A549 (cell line): ENCODE measurements at regions not wholly inside any gene's neighbourhood (a gene's known extent, or its start where the extent isn't known, plus 50 kb on each side); places are given as distances from the start of the nearest gene placed in this dataset.

Source experiments
- ATAC-seq, 2 experiments: fragments of 200-7000 bp in 1 of 2; fragments of >200 bp in 1 of 2; cut with Nextera tagmentation in 1 of 2; cut with Tn5 transposase in 1 of 2; 3 replicates each; pipeline versions ENCODE4 v1.8.0 to v1.9.1; 2018 to 2020; ENCODE audit warnings: mild to moderate bottlenecking in 1 of 2, moderate library complexity in 1 of 2
- CTCF ChIA-PET: fragments of 300-600 bp; sonication (Branson Sonifier 250); formaldehyde crosslinking; extraction: SDS; loops from one replicate; lab custom pipeline; 2021; ENCODE audit warnings: antibody characterized with exemption, inconsistent platforms; lab: Yijun Ruan, JAX
- POLR2A ChIA-PET: fragments of 350-600 bp; formaldehyde crosslinking; extraction: SDS; loops from one replicate; lab custom pipeline; 2021; ENCODE audit warnings: antibody characterized with exemption, inconsistent platforms; lab: Yijun Ruan, JAX
- DNase-seq, 2 experiments: peaks; one replicate each; pipeline versions ENCODE4 v3.0.0 to v3.0.0-alpha.2; 2011 to 2016; ENCODE audit warnings: low read depth in 1 of 2, low spot score in 1 of 2
- FAIRE-seq: peaks from 2 replicates; lab custom pipeline; 2011; peaks lifted over from hg19 to GRCh38; lab: Jason Lieb, UNC
- H3K27ac ChIP-seq, 2 experiments: fragments of >200 bp; sonication (Bioruptor Twin); formaldehyde crosslinking; 3 replicates each; pipeline ENCODE4 v1.5.1; 2016 to 2017
- H3K4me1 ChIP-seq: fragments of >200 bp; sonication (Bioruptor Twin); formaldehyde crosslinking; 3 replicates; pipeline ENCODE4 v1.6.1; 2016
- H3K4me2 ChIP-seq: fragments of >200 bp; sonication (Bioruptor Twin); formaldehyde crosslinking; 3 replicates; pipeline ENCODE4 v1.6.1; 2016
- H3K4me3 ChIP-seq: fragments of >200 bp; sonication (Bioruptor Twin); formaldehyde crosslinking; 3 replicates; pipeline ENCODE4 v1.5.1; 2016
- H3K9me3 ChIP-seq: fragments of >200 bp; sonication (Bioruptor Twin); formaldehyde crosslinking; 3 replicates; pipeline ENCODE4 v1.6.1; 2016
- CHD4 ChIP-seq: fragments of 200-600 bp; sonication (generic); IDR thresholded peaks from 2 replicates; pipeline ENCODE4 v1.6.1; 2016; ENCODE audit warnings: antibody characterized with exemption, mild to moderate bottlenecking, borderline replicate concordance
- CTCF ChIP-seq: fragments of >200 bp; sonication (Bioruptor Twin); formaldehyde crosslinking; IDR thresholded peaks from 3 replicates; pipeline ENCODE4 v1.5.1; 2016
- EHMT2 ChIP-seq: fragments of 200-600 bp; sonication (generic); IDR thresholded peaks from 2 replicates; pipeline ENCODE4 v1.6.1; 2016; ENCODE audit warnings: antibody characterized with exemption, low read depth, mild to moderate bottlenecking, moderate library complexity
- FOSB ChIP-seq: fragments of 250-450 bp; sonication (Bioruptor Pico); IDR thresholded peaks from 2 replicates; pipeline ENCODE4 v1.5.0; 2020; ENCODE audit warnings: mild to moderate bottlenecking, moderate library complexity
- FOXS1 ChIP-seq: fragments of 250-450 bp; sonication (Bioruptor Pico); IDR thresholded peaks from 2 replicates; pipeline ENCODE4 v1.5.0; 2020; ENCODE audit warnings: mild to moderate bottlenecking, moderate library complexity
- KDM1A ChIP-seq: fragments of 200-600 bp; sonication (generic); IDR thresholded peaks from 2 replicates; pipeline ENCODE4 v1.6.1; 2016; ENCODE audit warnings: low read depth, mild to moderate bottlenecking
- MAX ChIP-seq: IDR thresholded peaks from 2 replicates; pipeline ENCODE4 v1.6.1; 2012
- MAZ ChIP-seq: fragments of 150-350 bp; IDR thresholded peaks from 2 replicates; pipeline ENCODE4 v1.6.1; 2014; ENCODE audit warnings: antibody characterized with exemption, low read depth, low read length, borderline replicate concordance
- PHF8 ChIP-seq: fragments of 200-600 bp; sonication (generic); IDR thresholded peaks from 2 replicates; pipeline ENCODE4 v1.6.1; 2016; ENCODE audit warnings: low read depth, mild to moderate bottlenecking, antibody characterized with exemption, moderate library complexity, borderline replicate concordance
- POLR2AphosphoS2 ChIP-seq: conservative IDR thresholded peaks from 2 replicates; pipeline ENCODE4 v1.6.1; 2012; ENCODE audit warnings: low read length, improper control_type of control experiment, inconsistent platforms
- RAD21 ChIP-seq, 2 experiments: fragments of >200 bp in 1 of 2; sonication (Bioruptor Twin) in 1 of 2; formaldehyde crosslinking in 1 of 2; IDR thresholded peaks in 1 of 2; conservative IDR thresholded peaks in 1 of 2; 2 replicates in 1 of 2; 3 replicates in 1 of 2; pipeline ENCODE4 v1.6.1; 2012 to 2018; ENCODE audit warnings: inconsistent platforms in 1 of 2
- RCOR1 ChIP-seq: fragments of 150-350 bp; IDR thresholded peaks from 2 replicates; pipeline ENCODE4 v1.6.1; 2014; ENCODE audit warnings: antibody characterized with exemption, low read length, low read depth
- REST ChIP-seq: fragments of 200-600 bp; sonication (generic); IDR thresholded peaks from 2 replicates; pipeline ENCODE4 v1.6.1; 2016; ENCODE audit warnings: antibody characterized with exemption, mild to moderate bottlenecking, moderate library complexity
- RFX5 ChIP-seq: fragments of 450-650 bp; IDR thresholded peaks from 2 replicates; pipeline ENCODE4 v1.7.1; 2014; ENCODE audit warnings: antibody characterized with exemption, mild to moderate bottlenecking, moderate library complexity
- RNF2 ChIP-seq: fragments of 200-600 bp; sonication (generic); IDR thresholded peaks from 2 replicates; pipeline ENCODE4 v1.6.1; 2016; ENCODE audit warnings: low read depth, mild to moderate bottlenecking, antibody characterized with exemption, moderate library complexity, borderline replicate concordance
- TFCP2L1 ChIP-seq: fragments of 250-450 bp; sonication (Bioruptor Pico); IDR thresholded peaks from 2 replicates; pipeline ENCODE4 v1.5.0; 2021; ENCODE audit warnings: mild to moderate bottlenecking
- USF2 ChIP-seq: fragments of 450-650 bp; IDR thresholded peaks from 2 replicates; pipeline ENCODE4 v1.6.1; 2014; ENCODE audit warnings: antibody characterized with exemption
- ZFP36 ChIP-seq: fragments of 450-650 bp; IDR thresholded peaks from 2 replicates; pipeline ENCODE4 v1.6.1; 2014; ENCODE audit warnings: borderline replicate concordance; ENCODE audit not compliant: partially characterized antibody
- ZNF302 ChIP-seq: fragments of 250-450 bp; sonication (Bioruptor Pico); IDR thresholded peaks from 2 replicates; pipeline ENCODE4 v1.9.0; 2021; ENCODE audit warnings: inconsistent platforms, mild to moderate bottlenecking, moderate library complexity
- WGBS: methylation state at CpG from one replicate; pipeline ENCODE4 v1.1.6; 2017; ENCODE audit errors: missing lambda C conversion rate; 5-methylcytosine and 5-hydroxymethylcytosine counted together

- no peak for DNase-seq
- Histone ChIP-seq H3K4me3 (no peak overlapping the region), H3K9me3 (no peaks in the 10 kb centered on the region)
- CTCF ChIA-PET = no interaction called here
- TF ChIP-seq EHMT2 = no peak
- TF ChIP-seq ZFP36 = no peak
- no peak for TF ChIP-seq RNF2
- no peak for TF ChIP-seq FOSB (CRISPR knock-in tag)
- TF ChIP-seq RAD21 (conservative IDR thresholded peaks at IDR 0.05 in 1 of 2, IDR thresholded peaks at IDR 0.05 in 1 of 2) = no peak
- no peak for TF ChIP-seq CTCF
- TF ChIP-seq REST = no peak
- no peak for TF ChIP-seq USF2
- TF ChIP-seq ZNF302 (CRISPR knock-in tag) = no peak
- no peak for TF ChIP-seq MAX
- TF ChIP-seq POLR2AphosphoS2 = no peak
- TF ChIP-seq, all 56 proteins: peak for 0
- no peak overlapping the region for H3K27ac ChIP-seq
- no peak for ATAC-seq
- POLR2A ChIA-PET = no interaction called here
- FAIRE-seq = no peak
- no peak overlapping the region for H3K4me2 ChIP-seq
- no peaks in the 10 kb centered on the region for H3K4me1 ChIP-seq
Observed at GRCh38 chr4:175882891-175883290, 70.8 kb upstream of the GPM6A start.

- H3K9me3 ChIP-seq = no peaks in the 10 kb centered on the region
- ChIA-PET POLR2A (no interaction called here), CTCF (no interaction called here)
- TF ChIP-seq RNF2 (no peak), USF2 (no peak), RAD21 (conservative IDR thresholded peaks at IDR 0.05 in 1 of 2, IDR thresholded peaks at IDR 0.05 in 1 of 2) (no peak), FOXS1 (CRISPR knock-in tag) (no peak), RCOR1 (no peak), RFX5 (no peak), MAZ (no peak)
- WGBS = 57% methylated on average over 4 of the region's 4 CpGs
- H3K27ac ChIP-seq = no peak overlapping the region
- no peak overlapping the region for H3K4me3 ChIP-seq
- no peak overlapping the region for H3K4me2 ChIP-seq
- ATAC-seq (no peak), FAIRE-seq (no peak), DNase-seq (no peak)
- no peaks in the 10 kb centered on the region for H3K4me1 ChIP-seq
Observed at GRCh38 chr4:175884048-175884447, 72.0 kb upstream of the GPM6A start.

- Histone ChIP-seq H3K4me3 (no peak overlapping the region), H3K27ac (no peak overlapping the region), H3K9me3 (no peaks in the 10 kb centered on the region), H3K4me1 (no peaks in the 10 kb centered on the region), H3K4me2 (no peak overlapping the region)
- FAIRE-seq = no peak
- no peak for TF ChIP-seq TFCP2L1 (CRISPR knock-in tag)
- no peak for TF ChIP-seq PHF8
- TF ChIP-seq KDM1A = no peak
- TF ChIP-seq CHD4 = no peak
- DNase-seq = no peak
- 81% methylated on average over 4 of the region's 4 CpGs for WGBS
- CTCF ChIA-PET = interaction anchor here (2.1 kb wide), 1 partner anchor 15 kb away, joined by 5 read pairs; no protein-coding TSS in a partner anchor
- no peak for ATAC-seq
- POLR2A ChIA-PET = no interaction called here
Observed at GRCh38 chr4:175891231-175891630, 79.2 kb upstream of the GPM6A start.
